Fibroblast of skin of left quadriceps (primary cell): ENCODE measurements at regions not wholly inside any gene's neighbourhood (a gene's known extent, or its start where the extent isn't known, plus 50 kb on each side); places are given as distances from the start of the nearest gene placed in this dataset.
"Not testable (repeated sequence)": the region's sequence is repeated elsewhere in the genome, so short reads cannot be mapped to it uniquely, and the experiment has no call there.

ENCODE experiments used
- DNase-seq, 2 experiments: peaks; one replicate each; pipeline ENCODE4 v3.0.0-alpha.2; 2013; ENCODE audit warnings: low read depth in 2 of 2

DNA sequence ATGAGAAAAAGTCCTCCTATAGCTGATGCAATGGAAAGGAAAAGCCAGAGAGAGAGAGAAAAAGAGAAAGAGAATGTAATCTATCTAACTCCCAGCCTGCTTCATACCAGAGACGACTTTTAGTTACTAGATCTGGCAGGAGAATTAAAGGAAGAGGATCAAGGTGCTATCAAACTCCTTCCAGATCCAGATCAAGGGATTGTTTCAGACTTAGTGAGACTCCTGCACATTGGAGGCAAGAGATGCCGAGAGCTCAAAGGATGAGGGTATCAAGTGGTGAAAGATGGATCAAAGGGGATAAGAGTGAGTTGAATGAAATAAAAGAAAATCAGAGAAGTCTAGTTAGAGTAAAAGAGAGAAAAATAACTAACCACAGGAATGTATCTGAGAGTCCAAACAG, 478.6 kb downstream of the KIF4B start:
- DNase-seq, result no peak

DNA sequence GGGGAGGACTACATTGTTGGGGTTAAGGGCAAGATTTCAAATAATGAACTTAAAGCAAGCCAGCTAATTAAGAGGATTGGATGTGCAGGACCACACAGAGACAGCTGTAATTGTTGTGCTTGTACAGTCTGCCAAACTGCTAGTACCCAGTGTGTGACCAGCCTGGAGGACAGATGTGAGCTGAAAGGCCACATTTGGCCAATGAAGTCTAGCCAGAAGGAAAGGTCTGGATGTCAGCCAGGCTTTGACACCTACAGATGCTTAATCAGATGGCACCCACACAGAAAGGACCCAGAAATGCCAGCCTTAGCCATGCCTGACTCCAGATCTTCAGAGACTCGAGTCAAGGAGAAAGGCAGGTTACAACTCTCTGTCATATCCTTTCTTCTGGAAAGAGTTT, 491.1 kb downstream of the KIF4B start:
- no peak for DNase-seq

DNA sequence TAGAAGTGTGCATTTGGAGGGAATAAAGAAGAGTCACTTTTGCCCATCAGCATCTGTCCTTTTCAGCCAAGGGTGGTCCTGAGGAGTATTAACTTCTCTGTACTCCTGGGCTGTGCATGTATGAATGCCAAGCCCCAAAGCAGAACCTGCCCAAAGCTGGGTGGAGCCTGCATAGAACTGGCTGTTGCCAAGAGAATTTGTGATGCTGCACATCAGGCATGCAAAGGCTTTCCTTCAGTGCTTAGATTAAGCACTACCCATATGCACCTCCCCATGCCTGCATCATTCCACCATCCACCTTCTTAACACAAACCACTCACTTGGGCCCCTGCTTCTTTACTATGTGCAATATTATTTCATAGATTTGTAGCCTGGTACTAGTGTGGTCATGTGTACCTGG, 493.8 kb downstream of the KIF4B start:
- DNase-seq, result no peak

- DNase-seq, result no peak
These were observed 495.1 kb downstream of the KIF4B start for GRCh38 chr5:155508673-155509072.

DNA sequence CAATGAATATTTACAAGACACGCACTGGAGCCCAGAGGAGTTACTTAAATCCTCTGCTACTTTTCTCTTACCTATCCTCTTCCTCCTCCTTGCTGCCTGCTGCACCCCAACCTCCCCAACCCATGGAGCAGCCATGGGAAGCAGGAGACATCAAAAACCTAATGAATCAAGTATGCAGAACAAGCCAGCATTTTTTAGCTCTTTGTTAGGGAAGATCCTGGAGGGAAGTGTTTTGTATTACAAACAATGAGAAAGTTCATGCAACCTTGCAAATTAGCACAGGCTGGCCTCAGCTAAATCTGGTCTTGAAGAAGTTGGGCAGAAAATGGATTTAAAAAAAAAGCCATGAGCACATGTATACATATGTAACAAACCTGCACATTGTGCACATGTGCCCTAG, 498.8 kb downstream of the KIF4B start:
- DNase-seq, result no peak

DNA sequence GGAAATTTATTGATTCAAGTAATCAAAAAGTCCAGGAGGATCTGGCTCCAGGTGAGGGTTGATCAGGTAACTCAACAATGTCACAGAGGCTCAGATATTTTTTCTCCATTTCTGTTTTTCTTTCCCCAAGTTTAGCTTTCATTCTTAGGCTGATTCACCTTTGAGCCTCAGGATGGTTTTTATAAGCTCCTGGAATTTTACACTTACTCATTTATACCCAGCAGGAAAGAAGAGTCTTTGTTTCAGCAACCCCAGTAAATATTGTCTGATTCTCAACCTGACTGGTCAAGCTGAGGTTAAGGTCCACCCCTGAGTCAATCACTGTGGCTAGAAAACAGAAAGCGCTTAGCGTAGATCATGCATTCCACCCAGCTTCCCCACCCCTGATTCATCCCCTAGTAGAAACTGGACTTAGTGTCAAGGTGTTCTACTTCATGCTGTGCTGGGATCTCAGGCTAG, 500.6 kb downstream of the KIF4B start:
- DNase-seq, result no peak

DNA sequence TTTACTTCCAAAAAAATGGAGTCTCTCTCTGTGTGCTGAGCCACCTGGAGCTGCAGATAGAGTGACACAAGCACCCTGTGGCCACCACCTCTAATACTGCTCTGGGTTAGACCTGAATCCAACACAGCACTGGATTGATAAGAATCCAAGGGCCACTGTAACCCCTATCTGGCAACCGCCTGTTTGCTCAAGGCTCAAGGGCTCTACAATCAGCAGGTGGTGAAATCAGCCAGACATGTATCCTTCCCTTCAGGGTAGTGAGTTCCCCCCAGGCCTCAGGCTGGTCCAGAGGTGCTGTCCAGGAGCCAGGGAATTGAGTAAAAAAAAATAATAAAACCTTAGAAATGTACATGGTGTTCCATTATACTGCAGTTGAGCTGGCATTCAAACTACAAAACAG, 509.0 kb downstream of the KIF4B start:
- DNase-seq, result no peak

GRCh38 chr5:155529362-155529761, 515.8 kb downstream of the KIF4B start:
- DNase-seq, result no peak

GRCh38 chr5:155530046-155530445, 516.5 kb downstream of the KIF4B start:
- DNase-seq, result peak in 1 of 2 experiments; percentile 1

DNA sequence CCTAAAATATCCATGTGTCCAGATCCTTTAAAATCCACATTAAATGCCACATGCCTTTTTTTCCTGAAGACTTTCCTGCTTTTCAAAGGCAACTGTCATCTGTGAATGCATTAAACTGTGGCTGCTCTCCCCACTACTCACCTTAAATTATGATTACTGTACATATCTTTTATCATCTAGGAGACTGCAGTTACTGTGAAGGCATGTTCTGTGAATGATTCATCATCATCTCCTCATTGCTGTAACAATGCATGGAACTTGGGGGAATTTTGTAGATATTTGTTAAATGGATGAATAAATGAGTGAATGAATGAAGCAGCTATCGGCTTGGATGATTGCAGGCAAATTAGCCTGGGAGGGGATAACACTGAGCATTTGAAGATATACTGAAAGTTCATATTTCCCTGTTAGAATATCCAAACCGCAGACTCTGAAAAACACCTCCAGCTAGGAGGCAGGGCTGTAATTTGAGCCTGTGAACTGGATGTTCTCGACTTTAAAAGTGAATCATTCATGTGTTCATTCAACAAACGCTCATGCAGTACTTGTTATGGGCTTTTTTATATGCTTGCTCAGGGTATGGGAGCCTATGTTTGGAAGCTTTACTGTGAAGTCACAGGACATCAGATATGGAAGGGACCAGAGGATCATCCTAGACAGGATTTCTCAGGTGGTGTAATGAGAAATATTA, 519.2 kb downstream of the KIF4B start:
- no peak for DNase-seq

- no peak for DNase-seq
These were observed 526.5 kb downstream of the KIF4B start for GRCh38 chr5:155540000-155540595.

DNA sequence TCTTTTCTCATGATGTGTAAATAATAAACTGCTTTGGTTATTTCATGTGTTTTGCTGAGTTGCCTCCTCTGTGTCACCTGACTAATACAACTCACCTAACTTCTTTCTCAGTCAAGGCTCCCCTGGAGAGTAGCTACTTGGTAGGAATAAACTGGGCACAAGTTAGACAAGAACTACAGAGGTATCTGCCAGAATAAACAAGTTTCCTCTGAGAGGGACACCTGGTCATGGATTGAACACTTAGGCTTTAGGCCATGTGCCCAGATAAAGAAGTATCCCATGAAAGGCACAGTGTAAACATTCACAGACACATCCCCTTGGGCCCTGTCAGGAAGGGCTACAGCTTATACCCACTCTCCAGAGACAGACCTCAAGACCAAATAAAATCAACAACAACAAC, 532.5 kb downstream of the KIF4B start:
- no peak for DNase-seq

DNA sequence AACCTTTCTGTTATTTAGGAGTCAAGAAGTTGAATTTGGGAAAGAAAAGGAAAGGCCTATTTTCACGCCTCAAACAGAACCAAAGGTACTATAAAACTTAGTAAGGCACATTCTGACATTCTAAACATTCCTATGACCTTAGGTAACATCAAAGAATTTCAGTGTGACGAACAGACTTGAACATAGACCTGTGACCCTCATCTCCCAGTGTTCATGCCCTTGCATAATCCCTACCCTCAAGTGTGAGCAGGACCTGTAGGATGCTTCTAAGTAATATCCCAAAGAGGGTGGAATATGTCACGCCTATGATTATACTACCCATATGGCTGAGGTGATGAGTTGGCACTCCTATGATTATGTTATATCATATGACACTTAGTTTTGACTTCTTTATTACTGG, 540.9 kb downstream of the KIF4B start:
- DNase-seq, result no peak

DNA sequence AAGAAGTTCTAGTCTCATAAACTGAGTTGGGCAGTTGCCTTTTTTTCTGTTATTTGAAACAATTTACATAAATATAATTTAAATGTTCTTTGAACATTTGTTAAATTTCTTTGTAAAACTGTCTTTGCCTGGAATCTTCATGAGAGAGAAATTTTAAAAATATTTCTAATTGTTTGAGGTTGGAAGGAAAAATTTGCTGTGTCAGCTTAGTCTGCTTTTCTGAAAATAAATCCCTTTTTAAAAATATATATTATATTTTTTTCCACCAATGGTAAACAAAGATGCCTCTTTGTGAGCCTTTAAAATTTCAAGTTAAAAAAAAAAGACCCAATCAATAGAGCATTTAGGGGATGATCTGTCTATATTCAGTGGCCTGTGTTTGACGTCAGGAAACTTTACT, 542.7 kb downstream of the KIF4B start:
- DNase-seq, result no peak

GRCh38 chr5:155556700-155557099, 543.1 kb downstream of the KIF4B start:
- DNase-seq, result no peak

- DNase-seq, result no peak
These were observed 548.6 kb downstream of the KIF4B start for GRCh38 chr5:155562158-155562557.

GRCh38 chr5:155564541-155564940, 551.0 kb downstream of the KIF4B start:
- DNase-seq, result no peak

DNA sequence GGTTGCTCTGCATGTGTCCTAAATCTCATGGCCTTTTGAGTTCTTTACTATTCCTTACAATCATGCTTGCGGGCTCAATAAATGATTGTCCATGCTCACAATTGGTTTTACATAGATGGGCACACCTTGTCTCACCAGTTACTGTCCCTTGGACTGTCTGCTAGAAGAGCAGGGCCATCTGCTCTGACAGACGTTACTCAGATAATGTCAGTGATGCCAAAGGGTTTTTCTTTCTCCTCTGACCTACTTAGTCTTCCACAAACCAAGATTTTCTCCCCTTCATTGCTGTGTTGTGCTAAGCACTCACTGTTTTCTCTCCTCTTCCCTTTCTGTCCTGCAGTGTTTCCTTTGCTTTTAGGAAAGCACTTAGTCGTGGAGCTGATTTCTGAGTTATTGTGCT, 562.3 kb downstream of the KIF4B start:
- no peak for DNase-seq

GRCh38 chr5:155586808-155587207, 573.3 kb downstream of the KIF4B start:
- not testable (repeated sequence) for DNase-seq

DNA sequence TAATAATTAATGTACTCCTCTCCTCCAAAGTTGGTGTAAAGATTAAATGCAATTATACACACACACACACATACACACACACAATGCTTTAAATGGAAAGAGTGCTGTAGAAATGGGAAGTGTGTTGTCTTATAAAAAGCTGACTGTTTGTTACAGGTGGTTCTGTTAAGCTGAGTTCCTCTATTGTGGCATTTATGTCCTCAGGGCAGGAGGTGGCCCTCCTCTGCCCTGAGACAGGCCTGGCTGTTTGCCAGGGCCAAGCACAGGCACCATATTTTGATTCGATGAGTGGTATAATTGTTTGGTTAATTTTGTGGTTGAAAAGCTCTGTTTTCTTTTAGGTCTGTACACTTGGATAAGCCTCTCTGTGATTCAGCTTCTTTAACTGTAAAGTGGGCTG, 573.9 kb downstream of the KIF4B start:
- DNase-seq, result no peak

GRCh38 chr5:155591273-155591672, 577.7 kb downstream of the KIF4B start:
- DNase-seq, result no peak

DNA sequence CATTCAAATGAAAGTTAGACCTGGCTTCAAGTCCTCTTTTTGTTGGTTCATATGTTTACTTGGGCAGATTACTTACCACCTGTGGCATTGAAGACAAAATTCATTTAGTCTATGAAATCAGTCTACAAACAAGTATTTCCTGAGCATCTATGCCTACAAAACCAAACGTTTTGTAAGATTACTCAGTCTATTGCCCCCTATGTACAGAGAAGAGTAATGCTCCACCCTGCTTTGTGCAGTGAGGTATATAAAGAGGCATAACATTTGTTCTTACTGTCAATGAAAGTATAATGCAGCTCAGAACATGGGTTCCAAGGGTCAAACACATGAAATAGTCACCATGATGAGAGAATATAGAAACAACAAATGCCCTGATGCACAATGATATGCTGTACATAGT, 580.7 kb downstream of the KIF4B start:
- DNase-seq, result no peak

- no peak for DNase-seq
These were observed 582.2 kb downstream of the KIF4B start for GRCh38 chr5:155595791-155596190.

DNA sequence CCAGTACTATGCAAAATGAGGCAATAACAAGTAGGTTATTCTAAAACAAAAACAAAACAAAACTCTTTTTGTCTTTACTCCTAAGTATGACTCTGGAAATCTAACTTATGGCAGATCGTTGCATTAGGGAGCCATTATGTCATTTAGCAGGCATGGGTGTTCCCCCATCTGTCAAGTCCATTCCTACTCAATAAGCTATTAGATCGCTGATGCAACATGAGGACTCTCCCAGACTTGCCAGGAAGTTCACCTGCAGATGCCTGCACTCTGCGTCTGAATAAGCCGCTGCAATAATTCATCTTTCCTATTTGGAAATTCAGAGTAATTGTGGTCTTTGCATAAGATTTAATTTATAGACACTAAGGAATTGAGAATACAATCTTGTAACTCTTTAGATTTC, 585.0 kb downstream of the KIF4B start:
- DNase-seq, result no peak
